NCI-H526 treated with DMSO at 0.1 percent for 48 hours (cell line): ENCODE measurements at regions not wholly inside any gene's neighbourhood (a gene's known extent, or its start where the extent isn't known, plus 50 kb on each side); places are given as distances from the start of the nearest gene placed in this dataset.

Experiments used
- DNase-seq: peaks from one replicate; lab custom pipeline; 2025; lab: John Stamatoyannopoulos, UW

DNA sequence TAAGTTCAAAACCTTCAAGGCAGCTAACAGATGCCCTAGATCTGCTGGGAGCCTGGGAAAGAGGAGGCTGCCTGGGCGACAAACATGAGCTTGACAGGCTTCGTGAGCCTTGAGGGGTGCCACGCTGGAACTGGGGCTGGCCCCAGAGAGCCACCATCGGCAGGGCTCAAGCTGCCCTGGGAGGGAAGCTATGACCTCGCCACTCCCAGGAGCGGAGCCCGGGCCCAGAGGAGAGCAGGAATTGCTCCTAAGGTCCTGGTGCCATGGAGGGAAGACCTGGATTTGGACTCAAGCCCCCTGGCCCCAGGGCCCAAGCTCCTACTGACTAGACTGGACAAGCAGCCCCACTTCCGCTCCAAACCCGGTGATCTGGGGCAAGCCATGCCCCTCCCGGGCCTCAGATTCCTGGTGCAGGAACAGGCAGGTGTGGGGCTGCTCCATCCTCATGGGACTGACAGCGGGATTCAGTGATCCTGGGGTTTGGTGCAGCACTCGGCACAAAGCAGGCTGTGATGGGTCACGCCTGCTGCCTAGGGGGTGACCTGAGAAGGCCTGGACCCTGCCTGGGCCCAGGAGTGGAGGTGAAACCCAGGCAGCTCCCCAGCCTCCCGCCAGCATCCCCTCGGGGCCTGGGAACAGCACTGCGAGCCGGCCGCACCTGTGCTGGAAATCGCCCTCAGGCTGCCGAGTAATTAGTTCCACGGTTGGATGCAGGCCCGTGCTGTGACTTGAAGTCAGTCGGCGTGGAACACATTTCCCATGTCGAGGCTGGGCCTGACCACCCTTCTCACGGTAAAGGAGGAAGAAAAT is 246.9 kb downstream of the NDUFA10 start:
- no peak for DNase-seq

DNA sequence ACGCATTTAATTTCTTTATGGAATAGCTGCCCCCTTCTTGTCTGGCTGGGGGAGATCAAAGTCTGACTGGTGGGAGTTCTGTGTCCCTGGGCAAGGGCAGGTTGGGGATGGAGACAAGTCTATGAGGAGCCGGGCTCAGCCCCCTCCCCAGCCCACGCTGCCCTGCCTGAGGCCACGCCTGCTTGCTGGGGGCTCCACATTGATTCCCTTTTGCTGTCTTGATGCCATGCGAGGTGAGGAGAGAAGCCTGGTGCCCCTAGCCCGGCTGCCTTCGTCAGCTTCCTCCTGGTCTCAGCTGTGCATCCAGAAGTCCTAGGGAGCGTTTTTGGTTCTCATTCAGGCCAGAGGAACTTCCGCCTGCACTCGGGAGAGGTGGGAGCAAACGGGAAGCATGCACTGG is 247.9 kb downstream of the NDUFA10 start:
- no peak for DNase-seq

DNA sequence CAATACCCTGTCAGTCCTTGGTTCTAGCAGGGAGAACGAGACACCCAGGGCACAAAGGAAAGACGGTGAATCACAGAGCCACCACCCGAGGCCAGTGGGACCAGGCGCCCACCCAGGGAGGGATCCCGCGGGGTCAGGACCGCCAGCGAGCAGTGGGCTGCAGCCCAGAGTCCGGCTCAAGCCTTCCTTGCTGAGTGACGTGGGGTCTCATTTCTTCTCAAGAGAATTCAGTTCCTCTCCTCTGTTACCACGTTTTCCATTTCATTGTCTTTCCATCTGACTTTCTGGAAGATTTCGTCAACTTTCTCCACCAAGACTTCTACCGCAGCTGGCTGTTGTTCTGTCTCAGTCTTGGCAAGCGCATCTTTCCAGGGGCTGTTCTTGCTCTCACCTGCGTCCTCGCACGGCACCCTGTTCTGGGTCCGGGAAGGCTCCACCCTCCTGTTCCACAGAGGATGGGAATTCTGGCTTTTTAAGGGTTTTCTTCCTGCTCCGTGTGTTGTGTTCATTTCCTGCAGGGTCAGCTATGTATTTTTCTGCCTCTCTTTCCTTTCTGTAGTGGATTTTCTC is 248.6 kb downstream of the NDUFA10 start:
- DNase-seq: no peak

DNA sequence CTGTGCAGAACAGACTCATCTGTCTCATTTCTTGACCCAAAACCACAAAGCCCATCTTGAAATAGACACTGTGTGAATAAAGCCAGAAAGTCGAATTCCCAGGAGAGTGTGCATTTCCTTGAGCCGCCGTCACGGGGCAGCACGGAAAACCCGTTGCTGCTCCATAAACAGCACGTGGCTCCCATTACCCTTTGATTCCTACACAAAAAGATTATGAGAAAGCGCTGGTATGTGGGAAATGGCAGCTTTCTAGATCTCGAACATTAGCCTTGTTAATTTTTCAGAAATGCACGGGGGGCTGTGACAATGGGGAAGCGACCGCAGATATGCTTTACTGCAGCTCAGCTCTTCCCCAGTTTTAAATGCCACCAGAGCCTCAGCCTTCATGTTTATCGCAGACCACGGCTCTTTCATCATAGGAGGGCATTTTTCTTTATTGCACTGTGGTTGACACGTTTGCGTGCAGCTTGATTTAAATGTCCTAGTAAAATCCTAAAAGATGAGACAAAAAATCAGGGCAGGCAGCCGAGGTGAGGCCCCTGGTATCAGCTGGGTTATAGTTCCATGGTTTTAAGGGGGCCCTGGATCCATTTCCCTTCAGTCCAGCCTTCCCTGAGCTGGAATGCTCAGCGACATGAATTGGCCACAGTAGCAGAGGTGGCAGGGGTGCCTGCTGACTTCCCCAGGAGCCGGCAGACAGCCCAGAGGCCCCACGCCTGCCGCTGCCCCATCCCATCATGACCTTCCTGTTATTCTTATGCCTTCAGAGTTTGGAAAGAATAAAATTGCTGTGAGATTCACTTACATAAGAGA is 249.3 kb downstream of the NDUFA10 start:
- no peak for DNase-seq

DNA sequence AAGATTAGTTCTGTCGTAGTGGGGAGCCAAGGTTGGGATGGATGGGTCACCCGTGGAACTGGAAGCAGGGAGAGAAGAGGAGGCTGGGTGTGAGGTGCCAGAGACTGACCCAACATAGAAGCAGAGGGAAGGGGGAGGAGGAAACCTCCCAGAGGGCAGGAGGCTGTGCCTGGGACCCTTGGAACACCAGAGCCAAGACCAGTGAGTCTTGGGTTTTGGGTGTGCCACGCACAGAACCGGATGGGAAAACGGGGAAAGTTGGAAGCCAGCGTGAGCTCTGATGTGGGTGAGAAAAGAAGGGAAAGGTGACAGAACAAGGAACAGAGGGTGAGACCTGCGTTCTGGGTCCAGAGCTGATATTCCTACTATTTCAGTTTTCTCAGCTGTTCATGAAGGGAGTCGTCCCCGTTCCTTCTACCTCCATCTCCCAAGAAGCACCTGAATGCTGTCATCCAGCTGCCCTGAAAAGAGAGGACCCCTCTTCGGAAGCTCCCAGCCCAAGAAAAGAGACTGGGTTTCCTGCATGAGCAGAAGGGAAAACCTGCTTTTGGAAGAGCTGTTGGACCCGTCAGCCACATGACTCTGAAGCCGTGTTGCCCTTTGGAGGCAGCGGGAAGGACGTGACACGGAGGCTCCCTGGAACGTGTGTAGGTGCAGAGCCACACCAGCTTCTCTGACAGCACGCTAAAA is 250.1 kb downstream of the NDUFA10 start:
- DNase-seq: no peak

DNA sequence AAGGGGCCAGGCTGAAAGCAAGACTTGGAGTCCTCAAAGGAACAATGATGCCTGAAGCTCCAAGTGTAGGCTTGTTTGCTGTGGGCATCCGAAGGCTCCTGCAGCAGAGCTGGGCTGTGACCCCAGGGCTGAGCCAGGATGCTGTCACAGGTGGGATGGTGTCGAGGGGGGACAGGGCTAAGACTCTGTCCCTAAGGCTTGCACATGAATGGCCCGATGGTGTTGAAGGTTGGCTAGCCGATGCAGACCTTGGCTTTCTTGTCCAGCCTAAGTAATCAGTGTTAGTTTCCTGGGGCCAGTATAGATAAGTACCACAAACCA is 251.0 kb downstream of the NDUFA10 start:
- DNase-seq: no peak

DNA sequence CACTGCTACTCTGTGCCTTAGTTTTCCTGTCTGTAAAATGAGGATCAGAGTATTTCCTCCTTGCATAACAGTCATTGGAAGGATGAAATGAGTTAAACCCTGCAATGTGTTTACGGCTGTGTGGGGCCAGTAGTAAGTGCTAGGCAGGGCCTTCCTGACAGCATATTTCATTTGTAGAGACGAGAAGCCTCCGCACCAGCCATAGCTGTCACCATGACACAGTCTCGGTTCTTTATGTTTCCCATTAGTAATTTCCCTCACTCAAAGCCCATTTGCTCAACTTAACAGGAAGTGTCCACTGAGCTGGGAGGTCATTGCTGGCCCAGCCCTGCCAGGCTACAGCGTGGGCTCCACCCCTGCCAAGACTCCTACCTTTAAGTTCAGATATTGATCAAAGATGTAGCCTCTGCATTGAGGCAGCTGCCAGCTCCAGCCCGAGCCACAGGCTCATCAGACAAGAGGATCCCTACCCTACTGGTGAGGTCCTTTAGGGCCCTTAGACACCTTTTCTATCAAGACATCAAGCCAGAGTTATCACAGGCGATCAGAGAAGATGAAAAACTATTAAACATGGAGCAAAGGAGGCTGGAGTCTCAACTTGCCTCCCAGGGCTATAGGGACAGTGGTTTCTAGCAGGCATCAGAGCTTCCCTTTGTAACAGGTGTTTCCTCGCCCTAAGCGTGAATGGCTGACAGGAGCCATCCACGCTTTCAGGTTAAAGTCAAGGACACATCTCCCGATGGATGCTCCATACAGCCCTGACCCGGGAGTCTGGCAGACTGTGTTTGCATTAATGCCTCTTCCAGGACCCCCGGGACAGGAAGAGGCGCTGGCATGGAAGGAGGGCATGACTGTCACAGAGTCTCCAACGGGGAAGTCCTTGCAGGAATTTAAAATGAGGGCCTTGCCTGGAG is 251.7 kb downstream of the NDUFA10 start:
- no peak for DNase-seq

DNA sequence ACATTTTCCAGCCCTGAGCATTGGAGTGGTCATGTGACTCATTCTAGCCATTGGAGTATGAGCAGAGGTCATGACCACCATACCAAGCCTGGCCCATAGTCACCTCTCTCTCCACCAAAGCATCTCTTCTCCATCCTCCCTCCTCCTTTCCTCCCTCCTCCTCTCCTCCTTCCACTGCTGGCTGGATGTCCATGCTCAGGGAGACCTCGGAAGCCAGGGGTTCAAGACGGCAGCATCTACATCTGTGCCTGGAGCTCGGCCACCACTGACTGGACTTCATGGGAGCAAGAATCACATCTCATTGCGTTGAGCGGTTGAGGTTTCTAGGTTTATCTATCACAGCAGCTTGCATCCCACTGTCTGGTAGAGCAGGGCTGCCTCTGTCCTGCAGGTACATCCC is 252.4 kb downstream of the NDUFA10 start:
- no peak for DNase-seq

DNA sequence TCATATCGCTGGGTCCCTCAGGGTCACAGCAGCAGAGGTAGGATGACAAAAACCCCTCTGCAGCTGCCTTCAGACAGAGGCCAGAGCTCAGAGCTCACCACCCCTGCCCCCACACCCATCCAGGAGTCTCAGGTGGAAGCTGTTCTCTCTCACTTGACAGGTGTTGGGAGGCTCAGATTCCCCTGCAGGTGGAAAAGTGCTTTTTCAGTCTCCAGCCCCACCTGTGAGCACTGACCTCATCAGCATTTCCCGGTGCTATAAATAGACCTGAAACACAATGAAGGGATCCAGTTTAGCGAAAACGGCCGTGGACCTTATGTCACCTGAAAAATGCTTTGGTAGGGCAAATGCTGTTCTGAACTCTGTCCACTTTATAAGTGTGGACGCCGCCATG is 254.9 kb downstream of the NDUFA10 start:
- peak; percentile 90 for DNase-seq

DNA sequence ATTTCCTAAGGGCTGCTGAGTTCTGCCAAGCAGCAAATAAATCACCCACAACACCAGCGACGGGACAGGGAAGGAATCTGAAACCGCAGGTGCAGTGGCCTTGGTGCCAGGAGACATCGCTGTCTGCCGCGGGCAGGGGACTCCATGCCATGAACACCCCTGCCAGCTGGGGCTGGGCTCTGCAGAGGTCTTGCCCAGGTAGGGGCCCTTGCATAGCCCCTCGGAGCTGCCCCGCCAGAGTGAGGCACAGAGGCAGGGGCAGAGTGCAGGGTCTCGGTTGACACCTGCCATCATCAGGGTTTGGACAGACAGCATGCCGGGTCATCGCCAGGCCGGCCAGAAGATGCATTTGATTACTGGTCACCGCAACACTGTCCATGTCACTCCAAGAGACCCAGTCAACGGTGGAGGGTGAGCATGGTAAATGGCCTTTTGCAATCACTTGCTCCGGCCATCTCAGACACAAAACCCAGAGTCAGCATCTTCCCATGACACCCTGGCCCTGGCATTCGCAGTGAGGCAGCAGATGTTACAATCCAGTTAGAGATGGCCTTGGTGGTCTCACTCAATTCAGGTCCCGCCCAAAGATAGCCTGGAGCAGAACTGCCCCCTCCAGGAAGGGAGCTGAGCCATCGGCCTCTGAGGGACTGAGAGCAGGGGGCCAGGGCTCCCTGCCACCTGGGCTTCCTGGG is 255.4 kb downstream of the NDUFA10 start:
- DNase-seq: no peak

DNA sequence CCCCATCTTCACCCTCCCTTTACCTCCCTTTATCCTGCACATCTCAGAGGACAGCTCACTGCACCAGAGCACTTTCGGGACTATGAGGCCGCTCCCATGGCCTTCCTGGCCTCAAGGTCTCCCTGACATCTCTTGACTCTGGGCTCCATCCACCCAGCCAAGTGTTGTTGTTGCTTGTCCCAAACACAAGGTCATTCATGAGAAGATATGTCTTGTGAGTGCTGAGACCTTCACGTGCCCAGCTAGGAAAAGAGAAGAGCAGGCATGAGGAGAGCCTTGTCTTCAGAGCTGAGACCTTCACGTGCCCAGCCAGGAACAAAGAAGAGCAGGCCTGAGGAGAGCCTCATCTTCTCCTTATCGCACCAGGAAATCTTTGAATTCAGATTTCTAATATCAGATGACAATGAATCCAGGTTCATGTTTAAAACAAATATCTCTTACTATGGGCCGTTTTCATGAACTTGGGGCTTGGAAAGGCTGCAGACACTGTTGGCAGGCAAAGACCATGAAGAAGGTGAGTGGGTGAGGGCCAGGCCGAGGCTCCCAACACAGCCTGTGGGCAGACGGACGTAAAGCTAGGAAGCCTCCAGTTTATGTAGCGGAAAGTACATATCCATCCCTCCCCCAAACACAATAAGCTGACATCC is 256.1 kb downstream of the NDUFA10 start:
- no peak for DNase-seq

DNA sequence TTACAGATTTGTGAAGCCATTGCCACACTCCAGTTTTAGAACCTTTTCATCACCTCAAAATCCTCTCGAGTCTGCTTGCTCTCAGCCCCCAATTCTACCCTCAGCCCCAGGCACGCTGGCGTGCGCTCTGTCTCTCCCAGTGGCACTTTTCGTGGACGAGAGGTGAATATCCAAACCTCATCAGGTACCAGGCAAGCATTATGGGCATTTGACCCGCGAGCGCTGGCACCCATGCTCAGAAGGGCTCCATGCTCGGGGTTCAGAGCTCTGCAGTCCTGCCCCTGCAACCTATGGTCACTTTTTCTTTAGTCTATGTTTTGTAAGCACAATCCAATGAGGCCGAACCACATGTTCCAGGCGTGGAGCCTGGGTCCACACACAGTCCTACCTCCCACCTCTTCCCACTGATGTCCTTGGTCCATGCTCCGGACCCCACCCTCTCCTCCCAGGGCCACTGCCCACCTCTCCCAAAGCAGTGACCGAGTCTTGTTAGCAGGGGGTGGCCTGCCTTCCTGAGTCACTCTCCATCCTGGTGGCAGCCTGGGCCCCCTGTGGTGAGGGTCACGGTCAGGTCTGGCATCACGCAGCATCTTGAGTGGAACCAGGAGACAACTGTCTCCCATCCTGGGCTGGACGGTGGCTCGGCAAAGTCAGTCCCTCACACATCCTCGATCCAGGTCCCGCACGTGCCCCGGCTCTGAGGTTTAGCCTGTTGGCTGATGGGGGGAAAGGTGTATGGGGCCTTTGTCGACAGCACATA is 256.9 kb downstream of the NDUFA10 start:
- DNase-seq: no peak

DNA sequence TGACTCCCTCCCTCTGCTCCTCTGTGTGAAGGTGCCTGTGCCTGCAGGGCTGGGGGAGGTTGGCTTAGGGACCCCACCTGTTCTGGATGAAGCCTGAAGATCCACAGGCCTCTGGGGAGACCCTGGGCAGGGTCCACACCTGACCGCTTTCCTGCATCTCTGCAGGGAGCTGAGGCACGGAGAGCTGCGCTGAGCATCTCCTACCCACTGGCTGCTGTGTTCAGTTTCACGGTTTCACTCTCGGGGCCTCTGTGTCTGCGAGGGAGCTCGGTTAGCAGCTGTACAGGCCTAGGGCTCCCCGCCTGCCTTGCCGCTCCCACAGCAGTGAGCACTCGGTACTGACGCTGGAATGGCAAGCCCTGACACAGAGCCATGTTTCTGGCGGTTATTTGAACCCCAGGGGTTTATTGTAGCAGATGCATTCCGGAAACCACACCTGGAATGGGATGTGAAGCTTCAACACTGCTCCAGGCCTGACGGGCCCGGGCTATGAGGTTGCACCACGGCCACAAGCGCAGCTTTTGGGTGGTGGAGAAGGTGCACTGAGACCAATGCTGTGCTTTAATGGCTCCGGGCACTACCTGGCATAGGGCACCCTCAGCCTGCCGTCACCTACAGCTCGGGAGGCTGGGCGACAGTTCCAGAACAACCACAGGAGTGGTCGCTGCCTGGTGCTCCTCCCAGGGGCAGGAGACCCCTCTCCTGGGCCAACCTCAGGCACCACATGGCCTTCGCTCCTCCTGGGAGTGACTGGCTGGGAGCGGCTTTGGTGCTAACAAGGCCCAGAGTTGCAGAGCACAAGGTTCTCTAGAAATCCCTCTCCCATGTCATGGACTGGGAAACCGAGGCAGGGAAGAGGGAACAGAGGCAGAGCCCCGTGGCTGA is 257.9 kb downstream of the NDUFA10 start:
- no peak for DNase-seq

DNA sequence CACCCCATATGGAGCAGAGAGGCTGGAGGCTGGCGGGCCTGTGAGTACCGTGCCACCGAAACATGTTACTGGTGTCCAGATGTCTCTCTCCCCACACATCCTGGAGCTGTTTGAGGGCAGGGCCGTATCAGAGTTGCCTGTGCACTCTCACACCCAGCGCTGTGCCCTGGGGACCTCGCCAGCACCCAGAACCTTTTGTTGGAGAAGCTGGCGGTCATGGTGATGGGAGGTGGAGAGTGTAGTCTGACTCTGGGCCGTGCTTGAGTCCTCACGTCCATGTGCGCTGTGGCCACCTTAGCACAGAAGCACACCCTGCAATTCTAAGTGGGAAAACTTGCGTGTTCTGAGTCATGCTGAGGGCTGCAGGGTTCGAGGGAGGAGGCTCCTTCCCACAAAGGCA is 259.2 kb downstream of the NDUFA10 start:
- no peak for DNase-seq

DNA sequence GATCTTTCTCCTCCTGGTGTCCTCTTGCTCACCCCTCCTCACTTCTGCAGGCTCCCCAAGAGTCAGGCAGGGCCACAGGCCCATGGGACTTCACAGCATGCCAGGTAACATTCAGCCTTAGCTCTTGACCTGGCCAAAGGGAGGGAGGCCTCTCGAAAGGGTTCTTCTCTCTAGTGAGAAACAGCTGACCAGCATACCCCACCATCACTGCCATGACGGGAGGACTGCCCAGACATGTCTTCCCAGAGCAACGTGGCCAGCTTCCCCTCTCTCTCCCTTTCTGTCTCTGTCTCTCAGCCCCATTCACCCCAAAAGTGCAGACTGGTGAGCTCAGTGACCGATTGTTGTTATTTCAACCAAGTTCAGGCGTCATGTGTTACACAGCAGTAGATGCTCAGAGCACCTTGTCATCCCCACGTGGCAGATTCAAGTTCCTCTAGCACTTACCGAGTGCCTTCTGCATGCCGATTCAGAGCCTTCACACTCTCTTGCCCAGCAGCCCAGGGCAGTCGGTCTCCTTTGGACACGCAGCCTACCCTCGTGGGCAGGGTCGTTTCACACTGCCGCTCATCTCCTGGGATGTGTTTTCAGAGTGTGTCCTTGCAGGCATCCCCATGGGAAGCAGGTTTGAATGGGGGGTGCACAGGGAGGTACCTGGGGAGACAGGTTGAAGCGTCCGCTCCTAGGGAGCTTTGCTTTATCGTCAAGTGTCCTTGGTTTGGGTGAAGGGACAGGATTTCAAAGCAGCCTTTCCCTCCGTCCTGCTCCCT is 259.9 kb downstream of the NDUFA10 start:
- no peak for DNase-seq

DNA sequence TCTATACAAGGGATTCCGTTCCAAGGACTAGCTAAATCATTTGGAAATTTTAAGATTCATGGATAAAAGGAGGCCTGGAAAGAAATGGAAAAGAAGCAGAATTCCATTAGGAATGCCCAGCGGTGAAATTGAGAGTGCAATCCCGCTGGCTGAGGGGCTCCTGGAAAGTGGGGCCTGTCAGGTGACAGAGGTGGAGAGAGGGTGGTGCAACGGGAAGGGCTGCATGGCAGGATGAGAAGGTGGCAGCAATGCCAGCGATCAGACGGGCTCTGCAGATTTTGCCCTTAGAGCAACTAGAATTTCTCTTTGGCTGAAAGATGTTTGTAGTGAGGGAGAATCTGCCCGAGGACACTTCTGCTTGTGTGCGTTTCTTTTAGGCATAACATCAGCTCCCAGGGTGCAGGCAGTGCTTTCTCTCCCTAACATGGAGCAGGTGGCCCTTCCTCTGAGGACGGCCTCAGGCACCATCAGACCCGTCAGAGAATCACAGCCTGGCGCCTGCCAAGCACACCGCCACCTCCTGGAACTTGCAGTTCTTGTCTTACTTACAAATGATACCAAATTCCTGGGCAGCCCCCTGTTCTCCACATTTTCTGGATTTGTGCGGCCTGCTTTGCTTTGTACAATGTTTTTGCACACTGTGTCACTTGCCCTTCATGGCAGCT is 261.6 kb downstream of the NDUFA10 start:
- DNase-seq: no peak

DNA sequence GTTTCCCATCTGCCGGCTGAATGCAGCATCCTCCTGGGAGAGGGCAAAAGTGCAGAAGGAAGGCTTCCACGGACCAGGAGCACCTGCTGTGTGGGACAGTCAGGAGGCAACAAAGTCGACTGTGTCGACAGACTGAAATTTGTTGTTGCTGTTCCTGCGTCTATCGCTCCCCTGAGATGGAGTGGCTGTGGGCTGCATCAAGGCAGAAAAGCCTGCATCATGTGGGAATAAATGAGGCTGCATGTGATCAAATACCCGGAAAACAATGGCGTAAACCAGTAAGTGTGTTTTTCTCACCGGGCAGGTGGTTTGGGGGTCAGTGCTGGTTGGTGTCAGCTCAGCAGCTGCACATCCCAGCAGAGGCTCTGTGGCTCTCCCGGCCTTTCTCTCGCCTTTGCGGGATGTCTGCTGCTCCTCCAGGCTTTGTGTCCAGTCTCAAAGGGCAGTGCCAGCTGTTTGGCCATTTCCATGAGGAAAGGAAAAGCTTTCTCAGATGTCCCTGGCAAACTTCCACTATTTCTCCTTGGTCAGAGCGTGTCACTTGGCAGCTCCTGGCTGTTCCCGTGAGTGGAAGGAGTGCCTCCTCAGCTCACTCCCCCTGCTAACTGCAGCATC is 262.4 kb downstream of the NDUFA10 start:
- no peak for DNase-seq
